Neural cell (in vitro differentiated cells): ENCODE measurements at regions not wholly inside any gene's neighbourhood (a gene's known extent, or its start where the extent isn't known, plus 50 kb on each side); places are given as distances from the start of the nearest gene placed in this dataset.

Experiments
- EP300 ChIP-seq: fragments of 450-650 bp; conservative IDR thresholded peaks from 2 replicates; pipeline ENCODE4 v1.6.1; 2014; ENCODE audit warnings: antibody characterized with exemption, mild to moderate bottlenecking, moderate library complexity; ENCODE audit not compliant: poor library complexity, severe bottlenecking
- POLR2AphosphoS5 ChIP-seq: IDR thresholded peaks from 2 replicates; pipeline ENCODE4 v1.6.1; 2012
- RAD21 ChIP-seq: fragments of 450-650 bp; conservative IDR thresholded peaks from 2 replicates; pipeline ENCODE4 v1.6.1; 2014; ENCODE audit warnings: antibody characterized with exemption, mild to moderate bottlenecking, moderate library complexity
- SMC3 ChIP-seq: fragments of 450-650 bp; conservative IDR thresholded peaks from 2 replicates; pipeline ENCODE4 v1.6.1; 2014; ENCODE audit warnings: antibody characterized with exemption, mild to moderate bottlenecking, moderate library complexity; ENCODE audit not compliant: poor library complexity
- TF ChIP-seq, protein P1 (sequence below): fragments of 450-650 bp; IDR thresholded peaks from 2 replicates; pipeline ENCODE4 v1.5.1; 2014; ENCODE audit warnings: antibody characterized with exemption, mild to moderate bottlenecking, moderate library complexity; ENCODE audit not compliant: poor library complexity, severe bottlenecking

DNA sequence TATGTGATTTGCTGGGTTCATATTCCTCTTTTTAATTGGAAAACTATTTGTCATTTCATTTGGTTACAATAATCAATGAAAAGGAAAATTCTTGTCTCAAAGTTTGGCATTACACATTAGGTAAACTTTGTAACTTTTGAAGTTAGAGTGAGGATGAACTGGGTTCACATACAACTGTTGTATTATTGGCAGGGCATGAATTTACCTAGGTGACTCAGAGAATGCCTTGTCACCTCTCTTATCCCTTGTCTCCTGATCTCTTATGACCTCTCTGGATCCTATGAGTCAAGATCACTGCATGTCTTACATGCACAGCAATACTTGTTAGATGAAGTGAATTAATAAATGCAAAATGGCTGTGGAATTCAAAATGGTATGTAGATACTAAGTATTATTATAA, 563.4 kb upstream of the GCFC2 start:
- TF ChIP-seq, protein P1, sequence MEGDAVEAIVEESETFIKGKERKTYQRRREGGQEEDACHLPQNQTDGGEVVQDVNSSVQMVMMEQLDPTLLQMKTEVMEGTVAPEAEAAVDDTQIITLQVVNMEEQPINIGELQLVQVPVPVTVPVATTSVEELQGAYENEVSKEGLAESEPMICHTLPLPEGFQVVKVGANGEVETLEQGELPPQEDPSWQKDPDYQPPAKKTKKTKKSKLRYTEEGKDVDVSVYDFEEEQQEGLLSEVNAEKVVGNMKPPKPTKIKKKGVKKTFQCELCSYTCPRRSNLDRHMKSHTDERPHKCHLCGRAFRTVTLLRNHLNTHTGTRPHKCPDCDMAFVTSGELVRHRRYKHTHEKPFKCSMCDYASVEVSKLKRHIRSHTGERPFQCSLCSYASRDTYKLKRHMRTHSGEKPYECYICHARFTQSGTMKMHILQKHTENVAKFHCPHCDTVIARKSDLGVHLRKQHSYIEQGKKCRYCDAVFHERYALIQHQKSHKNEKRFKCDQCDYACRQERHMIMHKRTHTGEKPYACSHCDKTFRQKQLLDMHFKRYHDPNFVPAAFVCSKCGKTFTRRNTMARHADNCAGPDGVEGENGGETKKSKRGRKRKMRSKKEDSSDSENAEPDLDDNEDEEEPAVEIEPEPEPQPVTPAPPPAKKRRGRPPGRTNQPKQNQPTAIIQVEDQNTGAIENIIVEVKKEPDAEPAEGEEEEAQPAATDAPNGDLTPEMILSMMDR: no peak
- TF ChIP-seq EP300: no peak
- no peak for TF ChIP-seq RAD21
- TF ChIP-seq SMC3: no peak
- TF ChIP-seq POLR2AphosphoS5: no peak
